Inferior parietal cortex (tissue), 1 donor: ENCODE measurements at regions not wholly inside any gene's neighbourhood (a gene's known extent, or its start where the extent isn't known, plus 50 kb on each side); places are given as distances from the start of the nearest gene placed in this dataset.
"Not testable (repeated sequence)": the region's sequence is repeated elsewhere in the genome, so short reads cannot be mapped to it uniquely, and the experiment has no call there.

ENCODE experiments used
- DNase-seq: peaks from one replicate; pipeline ENCODE4 v3.0.0-alpha.2; 2016; ENCODE audit errors: extremely low spot score

GRCh38 chr3:18988614-18989229 lies 159.6 kb upstream of the KCNH8 start:
- peak; percentile 85 for DNase-seq

- DNase-seq: no peak
These were observed 160.4 kb upstream of the KCNH8 start for GRCh38 chr3:18987862-18988447.

GRCh38 chr3:18987070-18987469 lies 161.2 kb upstream of the KCNH8 start:
- no peak for DNase-seq

GRCh38 chr3:18982920-18983319 lies 165.4 kb upstream of the KCNH8 start:
- no peak for DNase-seq

- not testable (repeated sequence) for DNase-seq
These were observed 172.2 kb upstream of the KCNH8 start for GRCh38 chr3:18976102-18976501.

GRCh38 chr3:18968120-18968519 lies 180.2 kb upstream of the KCNH8 start:
- no peak for DNase-seq

- no peak for DNase-seq
These were observed 182.5 kb upstream of the KCNH8 start for GRCh38 chr3:18965781-18966180.

- no peak for DNase-seq
These were observed 183.7 kb upstream of the KCNH8 start for GRCh38 chr3:18964640-18965039.

GRCh38 chr3:18951333-18951732 lies 197.0 kb upstream of the KCNH8 start:
- peak; percentile 48 for DNase-seq

GRCh38 chr3:18946524-18946923 lies 201.8 kb upstream of the KCNH8 start:
- DNase-seq: no peak

- DNase-seq: no peak
These were observed 210.7 kb upstream of the KCNH8 start for GRCh38 chr3:18937574-18937973.

- DNase-seq: no peak
These were observed 229.2 kb upstream of the KCNH8 start for GRCh38 chr3:18919158-18919557.

GRCh38 chr3:18917923-18918322 lies 230.4 kb upstream of the KCNH8 start:
- DNase-seq: no peak

- no peak for DNase-seq
These were observed 246.1 kb upstream of the KCNH8 start for GRCh38 chr3:18902081-18902793.

GRCh38 chr3:18901571-18901970 lies 246.7 kb upstream of the KCNH8 start:
- no peak for DNase-seq

GRCh38 chr3:18900994-18901393 lies 247.3 kb upstream of the KCNH8 start:
- no peak for DNase-seq

- DNase-seq: no peak
These were observed 249.4 kb upstream of the KCNH8 start for GRCh38 chr3:18898911-18899310.

GRCh38 chr3:18892756-18893155 lies 255.6 kb upstream of the KCNH8 start:
- DNase-seq: no peak

GRCh38 chr3:18892047-18892446 lies 256.3 kb upstream of the KCNH8 start:
- no peak for DNase-seq

- DNase-seq: no peak
These were observed 256.7 kb upstream of the KCNH8 start for GRCh38 chr3:18891641-18892040.

- no peak for DNase-seq
These were observed 257.9 kb upstream of the KCNH8 start for GRCh38 chr3:18890449-18890848.

GRCh38 chr3:18888819-18889218 lies 259.5 kb upstream of the KCNH8 start:
- no peak for DNase-seq

- peak; percentile 38 for DNase-seq
These were observed 259.9 kb upstream of the KCNH8 start for GRCh38 chr3:18888370-18888769.
